HUDEP-2 (cell line): ENCODE measurements at regions not wholly inside any gene's neighbourhood (a gene's known extent, or its start where the extent isn't known, plus 50 kb on each side); places are given as distances from the start of the nearest gene placed in this dataset.

ENCODE experiments used
- DNase-seq, 76 experiments: peaks; one replicate each; lab custom pipeline; 2025; ENCODE audit not compliant: unreplicated experiment in 76 of 76; lab: John Stamatoyannopoulos, UW

- no peak for DNase-seq
Measured at GRCh38 chr6:147802459-147802858, 294.0 kb downstream of the SAMD5 start.

- no peak for DNase-seq
Measured at GRCh38 chr6:147805155-147805554, 296.7 kb downstream of the SAMD5 start.

- DNase-seq, result peak in 6 of 76 experiments; percentile 6 to 27 (median 11)
Measured at GRCh38 chr6:147806697-147807096, 298.2 kb downstream of the SAMD5 start.

- no peak for DNase-seq
Measured at GRCh38 chr6:147808640-147809039, 300.1 kb downstream of the SAMD5 start.

- DNase-seq, result no peak
Measured at GRCh38 chr6:147811913-147812629, 303.6 kb downstream of the SAMD5 start.

GRCh38 chr6:147817042-147817689 is 308.7 kb downstream of the SAMD5 start:
- no peak for DNase-seq

- no peak for DNase-seq
Measured at GRCh38 chr6:147820520-147820919, 312.0 kb downstream of the SAMD5 start.

- DNase-seq, result no peak
Measured at GRCh38 chr6:147821295-147821897, 312.9 kb downstream of the SAMD5 start.

- DNase-seq, result no peak
Measured at GRCh38 chr6:147823936-147824335, 315.4 kb downstream of the SAMD5 start.

GRCh38 chr6:147825848-147826247 is 317.4 kb downstream of the SAMD5 start:
- DNase-seq, result no peak

GRCh38 chr6:147826698-147827097 is 318.2 kb downstream of the SAMD5 start:
- no peak for DNase-seq

GRCh38 chr6:147829418-147829817 is 320.9 kb downstream of the SAMD5 start:
- DNase-seq, result no peak

- no peak for DNase-seq
Measured at GRCh38 chr6:147829835-147830234, 321.3 kb downstream of the SAMD5 start.

- no peak for DNase-seq
Measured at GRCh38 chr6:147831356-147831755, 322.9 kb downstream of the SAMD5 start.

GRCh38 chr6:147833607-147834006 is 325.1 kb downstream of the SAMD5 start:
- no peak for DNase-seq

GRCh38 chr6:147834084-147834776 is 325.7 kb downstream of the SAMD5 start:
- DNase-seq, result no peak

GRCh38 chr6:147837540-147837939 is 329.1 kb downstream of the SAMD5 start:
- DNase-seq, result no peak

GRCh38 chr6:147839708-147840610 is 331.5 kb downstream of the SAMD5 start:
- DNase-seq, result no peak

- DNase-seq, result no peak
Measured at GRCh38 chr6:147841547-147842148, 333.2 kb downstream of the SAMD5 start.
